ENCODE measurements at regions not wholly inside any gene's neighbourhood (a gene's known extent, or its start where the extent isn't known, plus 50 kb on each side); places are given as distances from the start of the nearest gene placed in this dataset.

DNA sequence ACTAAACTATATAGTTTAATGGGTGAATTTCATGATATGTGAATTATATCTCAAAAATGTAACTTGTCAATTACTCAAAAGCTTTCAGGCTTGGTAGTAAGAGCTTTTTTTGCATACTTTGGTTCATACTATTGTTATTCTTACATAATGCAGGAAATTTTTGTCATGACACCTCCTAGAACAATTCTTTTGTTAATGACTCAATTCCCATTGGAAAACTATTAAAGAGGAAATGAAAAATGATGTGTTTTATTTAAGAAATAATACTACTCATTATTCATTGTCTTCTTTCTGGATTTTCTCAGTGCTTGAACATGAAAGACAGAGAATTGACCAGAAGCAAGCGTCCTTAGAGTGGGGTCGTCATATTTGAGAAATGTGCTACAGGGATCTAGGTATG lies 196.4 kb upstream of the KCNJ16 start:
- no peak for FAIRE-seq

DNA sequence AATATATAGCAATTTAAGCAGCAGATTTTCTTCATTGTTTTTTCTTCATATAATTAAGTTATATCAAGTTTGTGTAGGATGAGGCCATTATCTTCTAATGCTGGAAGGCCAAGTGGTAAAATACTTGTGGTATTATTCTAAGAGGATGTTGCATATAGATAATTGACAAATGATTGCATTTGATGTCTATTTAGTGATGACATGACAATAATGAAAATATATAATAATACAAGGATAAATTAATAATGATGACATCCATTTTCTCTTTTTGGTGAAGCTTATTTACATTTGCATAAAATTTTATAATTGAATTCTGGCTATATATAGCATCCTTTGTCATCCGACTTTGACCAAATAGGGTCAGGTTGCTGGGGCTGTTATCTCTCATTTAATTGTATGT lies 195.4 kb upstream of the KCNJ16 start:
- DNase-seq (ENCODE audit: low spot score in 2 of 2): no peak
- no peak for FAIRE-seq

More for the DNA sequence above, 196.4 kb upstream of the KCNJ16 start:
- DNase-seq (ENCODE audit: low spot score in 2 of 2): no peak

DNA sequence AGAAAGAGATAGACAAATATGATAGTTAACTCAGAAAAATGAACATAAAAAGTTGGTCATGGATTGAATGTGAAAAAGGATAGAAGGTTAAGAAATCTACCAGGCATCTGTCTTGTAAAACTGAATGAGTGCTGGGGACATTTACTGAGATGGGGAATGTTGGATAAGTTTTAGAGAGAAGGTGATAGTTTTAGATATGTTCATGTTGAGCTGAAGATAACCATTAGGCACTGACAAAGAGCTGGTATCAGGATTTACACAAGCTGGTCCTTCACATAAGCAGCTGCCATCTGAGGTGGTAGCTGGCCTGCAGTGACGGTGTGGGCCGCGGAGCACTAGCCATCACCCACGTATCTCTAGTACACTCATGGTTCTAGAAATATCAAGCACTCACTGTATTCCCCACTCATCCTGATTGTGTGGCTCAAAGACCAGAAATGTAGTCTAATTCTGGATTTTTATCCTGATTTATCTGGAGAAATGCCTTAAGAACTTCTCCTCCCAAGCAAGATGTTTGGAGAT lies 194.4 kb upstream of the KCNJ16 start:
- FAIRE-seq (no peak), DNase-seq (ENCODE audit: low spot score in 2 of 2) (no peak)

DNA sequence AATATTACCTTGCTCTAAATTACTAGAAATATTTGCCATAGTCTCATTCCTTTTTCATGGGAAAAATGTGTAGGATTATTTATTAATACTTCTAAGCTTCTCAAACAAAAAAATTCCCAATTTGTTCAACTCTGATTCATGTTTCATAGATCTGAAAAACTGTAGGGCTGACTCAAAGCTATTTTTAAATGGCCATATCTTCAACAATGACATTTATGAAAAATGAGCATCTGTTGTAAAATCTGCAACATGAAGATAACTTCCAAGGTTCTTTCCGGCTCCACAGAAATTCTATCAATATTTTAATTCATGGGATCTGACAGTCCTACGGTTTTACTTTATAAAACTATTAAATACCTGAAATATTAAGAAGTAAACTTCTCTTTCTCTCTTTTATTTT lies 192.7 kb upstream of the KCNJ16 start:
- no peak for FAIRE-seq
- DNase-seq (ENCODE audit: low spot score in 2 of 2): no peak

DNA sequence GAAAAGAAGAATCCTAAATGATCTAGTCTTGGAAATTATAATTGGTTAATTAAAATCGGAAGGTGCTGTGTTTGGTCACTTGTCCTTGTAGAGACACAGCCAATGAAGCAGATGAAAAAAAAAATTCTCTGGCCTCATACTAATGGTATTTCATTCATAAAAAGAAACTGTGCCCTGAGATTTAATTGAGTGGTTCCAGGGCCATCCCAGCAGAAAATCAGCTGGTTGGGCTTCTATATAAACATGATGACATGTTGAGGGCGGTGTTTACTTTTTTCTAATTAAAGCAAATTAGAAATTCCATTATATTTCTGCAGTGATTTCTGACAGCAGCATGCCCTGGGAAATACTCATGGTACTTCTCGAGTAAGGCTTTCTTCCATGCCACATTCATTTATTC lies 191.9 kb upstream of the KCNJ16 start:
- FAIRE-seq: no peak
- DNase-seq (ENCODE audit: low spot score in 2 of 2): no peak

DNA sequence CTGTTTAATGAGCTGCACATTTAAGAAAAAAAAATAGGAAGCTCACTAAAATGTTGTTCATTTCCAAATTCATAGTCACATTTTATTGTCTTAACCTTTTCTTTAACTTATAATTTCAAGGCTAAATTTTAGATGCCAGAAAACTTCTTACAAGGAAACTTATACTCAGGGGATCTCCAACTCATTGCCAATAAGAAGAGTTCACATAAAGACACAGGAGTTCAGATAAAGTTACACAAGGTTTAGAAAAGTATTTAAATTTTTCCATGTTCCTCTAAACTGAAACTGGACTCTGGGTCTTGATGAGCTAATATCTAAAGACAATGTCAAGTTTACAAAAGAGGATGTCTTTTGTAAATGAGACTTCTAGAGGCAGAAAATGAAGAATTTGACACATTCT lies 190.7 kb upstream of the KCNJ16 start:
- FAIRE-seq (no peak), DNase-seq (ENCODE audit: low spot score in 2 of 2) (no peak)

DNA sequence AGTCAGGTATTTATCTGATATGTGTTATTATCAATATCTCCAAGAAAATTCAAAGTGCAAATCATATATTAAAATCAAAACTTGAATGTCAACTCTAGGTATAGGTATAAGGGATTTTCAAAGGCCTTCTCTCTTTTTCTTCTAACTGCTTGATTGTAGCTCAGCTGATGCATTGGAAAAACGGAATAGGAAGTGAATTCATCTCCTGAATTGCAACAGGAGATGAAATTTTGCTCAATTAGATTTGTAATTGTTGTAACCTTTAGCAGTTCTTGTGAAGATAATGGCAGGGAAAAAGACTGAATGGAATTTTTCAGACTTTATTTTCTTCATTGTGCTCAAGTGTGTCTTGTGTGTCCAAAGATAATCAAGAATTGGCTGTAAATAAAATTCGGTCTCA lies 190.2 kb upstream of the KCNJ16 start:
- FAIRE-seq: no peak

DNA sequence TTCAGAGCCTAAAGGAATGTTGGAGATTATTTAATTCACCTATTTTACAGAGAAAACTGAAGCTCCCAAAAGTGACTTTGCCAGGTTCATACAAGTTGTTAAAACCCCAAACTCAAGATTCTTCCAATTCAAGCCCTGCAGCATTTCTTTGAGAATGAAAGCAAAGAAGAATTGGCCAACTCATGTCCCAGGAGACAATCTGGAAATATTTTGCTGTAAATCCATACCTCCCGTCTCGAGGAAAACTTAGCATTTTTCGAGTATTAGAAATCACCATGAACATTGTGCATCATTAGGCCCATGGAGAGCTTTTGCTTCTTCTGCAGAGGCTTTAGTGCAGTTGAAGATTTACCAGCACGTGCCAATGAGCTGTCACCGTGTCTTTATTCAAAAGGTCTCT lies 176.4 kb upstream of the KCNJ16 start:
- DNase-seq (ENCODE audit: low spot score in 2 of 2) (no peak), FAIRE-seq (no peak)

More for the DNA sequence above, 190.2 kb upstream of the KCNJ16 start:
- DNase-seq (ENCODE audit: low spot score in 2 of 2): no peak

DNA sequence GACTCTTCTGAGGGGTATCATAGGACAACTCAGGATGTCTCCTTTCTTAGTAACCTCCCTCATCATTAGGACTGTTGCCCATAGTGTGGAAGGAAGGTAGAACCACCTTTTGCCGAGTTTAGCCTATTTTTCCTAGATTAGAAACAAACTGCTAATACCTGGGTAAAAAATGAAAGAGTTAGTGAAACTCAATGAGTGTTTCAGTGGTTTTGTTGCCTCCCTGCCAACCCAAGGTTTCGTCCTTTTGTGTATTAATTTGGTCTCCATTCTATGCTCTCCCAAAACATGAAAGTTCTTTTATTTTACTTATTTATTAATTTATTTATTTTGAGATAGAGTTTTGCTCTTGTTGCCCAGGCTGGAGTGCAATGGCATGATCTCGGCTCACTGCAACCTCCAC lies 174.9 kb upstream of the KCNJ16 start:
- no peak for FAIRE-seq
- no peak for DNase-seq (ENCODE audit: low spot score in 2 of 2)

DNA sequence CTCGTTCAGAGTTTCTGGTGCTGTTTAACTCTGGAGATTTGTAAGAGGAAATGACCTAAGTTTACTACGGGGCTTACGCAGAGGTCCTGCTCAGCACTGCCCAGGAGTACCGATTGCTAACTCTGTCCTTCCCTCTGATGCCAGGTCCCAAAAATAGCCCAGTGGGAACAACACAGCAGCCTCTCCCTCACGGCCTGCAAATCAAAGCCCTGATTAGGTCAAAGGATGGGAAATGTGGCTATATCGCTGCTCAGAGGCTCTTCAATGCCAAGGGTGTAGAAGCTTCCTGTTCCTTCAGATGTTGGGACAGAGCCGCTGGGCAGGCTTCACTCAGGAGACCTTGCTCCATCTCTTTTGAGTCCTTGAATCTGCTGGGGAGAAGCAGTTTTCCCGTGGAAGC lies 174.2 kb upstream of the KCNJ16 start:
- FAIRE-seq (no peak), DNase-seq (ENCODE audit: low spot score in 2 of 2) (no peak)

DNA sequence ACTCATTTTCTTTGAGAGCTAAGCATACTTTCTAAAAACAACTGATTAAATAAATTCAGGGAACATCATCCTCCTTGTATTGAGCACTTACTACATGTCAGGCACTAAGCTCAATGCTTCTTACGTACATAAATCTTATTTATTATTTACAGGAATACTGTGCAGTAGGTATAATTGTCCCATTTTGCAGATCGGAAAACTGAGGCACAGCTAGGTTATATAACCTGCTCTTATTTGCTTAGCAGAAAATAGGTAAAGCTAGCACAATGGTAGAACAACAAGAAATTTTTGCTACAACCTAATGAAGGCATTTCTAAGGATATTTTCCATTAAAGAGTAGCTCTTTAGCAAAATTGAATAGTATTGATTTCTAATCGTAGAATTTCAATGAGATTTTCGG lies 168.7 kb upstream of the KCNJ16 start:
- no peak for FAIRE-seq
- no peak for DNase-seq (ENCODE audit: low spot score in 2 of 2)

DNA sequence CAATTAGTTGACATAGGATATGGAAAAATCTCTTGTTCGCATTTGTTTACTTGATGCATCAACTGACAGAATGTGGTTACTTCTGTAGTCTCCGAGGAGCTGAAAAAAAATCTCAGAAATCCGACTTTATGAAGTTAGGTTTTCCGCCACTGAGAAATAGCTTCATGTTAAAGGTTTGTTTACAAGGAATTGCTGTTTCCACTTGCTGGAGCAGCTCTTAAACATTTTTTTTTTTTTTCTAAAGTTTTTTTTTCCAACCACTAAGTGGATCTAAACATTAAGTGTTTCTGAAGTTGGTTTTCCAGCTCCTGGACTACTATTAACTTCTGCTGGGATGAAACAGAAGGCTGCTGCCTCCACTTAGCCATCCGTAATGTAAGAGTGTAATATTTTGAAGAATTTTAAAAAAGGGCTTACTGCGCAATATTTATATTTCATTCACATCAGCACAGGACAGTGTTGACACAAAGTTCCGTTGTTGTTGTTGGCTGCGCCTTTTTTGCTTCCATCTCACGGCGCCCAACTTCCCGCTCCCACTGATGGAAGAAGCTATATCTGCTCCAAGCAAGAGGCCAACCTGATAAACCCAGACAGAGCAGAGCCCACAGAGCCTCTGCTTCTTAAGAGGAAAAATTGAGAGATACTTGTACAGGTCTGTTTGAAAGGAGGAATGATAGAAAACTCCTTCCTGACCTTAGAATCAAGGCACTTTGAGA lies 167.7 kb upstream of the KCNJ16 start:
- FAIRE-seq: no peak

DNA sequence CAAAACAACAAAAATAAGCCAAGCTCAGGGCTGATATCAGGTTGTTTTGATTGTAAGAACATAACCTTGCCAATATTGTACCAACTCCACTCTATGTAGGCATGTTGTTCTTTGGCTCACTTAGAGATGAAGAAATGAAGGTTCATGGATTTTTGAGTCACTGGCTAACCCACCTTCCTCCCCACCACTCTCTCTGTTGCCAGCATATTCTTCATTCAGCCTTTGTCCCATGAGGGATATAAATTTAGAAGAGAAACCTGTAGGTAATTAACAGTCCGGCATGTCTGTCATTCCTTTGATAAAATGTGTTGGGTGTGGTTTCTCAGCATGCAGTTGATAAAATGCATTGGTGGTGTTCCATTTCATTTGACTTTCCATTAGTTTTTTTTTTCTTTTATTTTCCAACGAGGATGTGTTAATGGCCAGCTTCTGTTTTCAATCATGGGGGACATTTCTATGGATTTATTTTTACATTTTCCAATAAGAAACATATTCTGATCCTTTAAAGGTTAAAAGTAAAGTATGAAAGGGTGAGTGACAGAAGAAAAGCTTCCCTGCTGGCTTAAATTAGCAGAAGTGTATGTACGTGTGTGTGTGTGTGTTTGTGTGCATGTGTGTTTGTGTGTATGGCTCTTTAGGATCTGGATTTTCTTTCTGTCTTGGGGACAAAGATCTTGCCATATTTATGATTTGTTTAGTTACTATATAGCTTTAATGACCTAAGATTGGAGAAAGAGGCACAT lies 166.2 kb upstream of the KCNJ16 start:
- FAIRE-seq (no peak), DNase-seq (ENCODE audit: low spot score in 2 of 2) (no peak)

More for the DNA sequence above, 167.7 kb upstream of the KCNJ16 start:
- no peak for DNase-seq (ENCODE audit: low spot score in 2 of 2)

DNA sequence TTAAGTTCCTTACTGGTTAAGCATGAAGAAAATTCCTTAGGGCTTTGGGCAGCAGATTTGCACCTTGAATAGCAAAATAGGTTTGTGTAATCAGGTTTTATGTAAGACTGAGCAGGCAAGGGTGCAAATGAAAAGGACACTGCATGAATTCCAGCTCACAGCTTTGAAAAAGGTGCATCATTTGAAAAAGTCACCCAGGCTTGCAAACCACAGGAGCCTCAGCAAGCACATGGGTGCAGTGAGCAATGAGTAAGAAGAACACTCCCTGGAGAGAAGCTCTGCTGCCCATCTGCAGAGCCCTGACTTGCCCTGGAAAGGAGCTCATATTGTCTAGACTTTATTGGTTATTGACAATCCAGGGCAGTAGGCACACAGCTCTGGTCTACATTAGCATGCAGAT lies 165.6 kb upstream of the KCNJ16 start:
- no peak for FAIRE-seq
- no peak for DNase-seq (ENCODE audit: low spot score in 2 of 2)

DNA sequence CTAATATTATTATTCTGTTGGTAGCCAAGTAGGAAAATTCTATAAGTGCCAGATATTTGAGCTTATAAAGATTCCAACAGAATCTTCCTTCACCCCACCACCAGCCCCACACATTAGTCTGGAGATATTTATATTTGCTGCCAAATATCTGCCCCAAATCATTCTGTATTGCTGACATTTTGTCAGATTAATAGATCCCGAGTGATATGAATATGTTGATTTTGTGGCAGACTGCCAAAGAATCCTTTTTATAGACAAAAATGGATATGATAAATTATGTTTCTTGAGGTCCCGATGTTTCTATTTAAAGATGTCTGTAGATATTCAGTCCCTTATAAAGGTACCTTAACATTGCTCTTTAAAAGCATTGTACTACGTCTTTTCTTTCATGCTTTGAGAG lies 162.2 kb upstream of the KCNJ16 start:
- DNase-seq (ENCODE audit: low spot score in 2 of 2) (no peak), FAIRE-seq (no peak)

DNA sequence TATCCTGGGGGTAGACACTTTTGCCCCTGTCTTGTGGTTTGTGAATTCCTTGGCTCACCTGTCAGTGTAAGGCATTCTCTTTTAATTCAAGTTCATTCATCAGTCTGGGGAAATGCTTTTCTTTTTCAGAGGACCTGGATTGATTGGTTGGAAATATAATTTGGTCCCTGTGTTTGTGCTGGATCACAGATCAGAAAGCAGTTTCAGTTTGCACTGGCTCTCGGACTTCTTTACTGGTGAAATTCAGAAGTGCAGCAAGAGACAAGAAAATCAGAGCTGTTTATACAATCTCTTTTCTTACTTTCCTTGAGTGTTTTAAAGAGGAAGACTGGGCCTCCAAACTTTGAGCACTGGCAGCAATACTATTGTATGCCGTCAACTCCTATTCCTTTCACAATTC lies 161.8 kb upstream of the KCNJ16 start:
- no peak for DNase-seq (ENCODE audit: low spot score in 2 of 2)
- no peak for FAIRE-seq

DNA sequence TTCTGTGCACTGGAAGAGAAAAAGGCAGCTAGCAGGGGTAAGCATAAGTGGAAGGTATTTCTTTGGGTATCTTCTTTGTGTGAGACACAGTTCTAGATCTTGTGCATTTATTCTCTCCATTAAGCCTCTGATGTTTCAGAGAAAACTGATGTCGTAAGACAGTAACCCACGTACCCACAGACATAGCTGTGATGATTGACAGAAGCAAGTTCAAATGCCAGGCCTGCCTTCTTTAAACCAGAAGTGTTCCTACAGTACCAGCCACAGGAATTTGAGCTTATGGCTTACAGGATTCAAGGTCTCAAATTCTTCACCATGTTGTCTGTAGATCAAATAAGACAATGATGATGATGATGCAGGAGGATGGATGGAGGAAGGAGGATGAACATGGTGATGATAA lies 161.4 kb upstream of the KCNJ16 start:
- DNase-seq (ENCODE audit: low spot score in 2 of 2): no peak
- no peak for FAIRE-seq

DNA sequence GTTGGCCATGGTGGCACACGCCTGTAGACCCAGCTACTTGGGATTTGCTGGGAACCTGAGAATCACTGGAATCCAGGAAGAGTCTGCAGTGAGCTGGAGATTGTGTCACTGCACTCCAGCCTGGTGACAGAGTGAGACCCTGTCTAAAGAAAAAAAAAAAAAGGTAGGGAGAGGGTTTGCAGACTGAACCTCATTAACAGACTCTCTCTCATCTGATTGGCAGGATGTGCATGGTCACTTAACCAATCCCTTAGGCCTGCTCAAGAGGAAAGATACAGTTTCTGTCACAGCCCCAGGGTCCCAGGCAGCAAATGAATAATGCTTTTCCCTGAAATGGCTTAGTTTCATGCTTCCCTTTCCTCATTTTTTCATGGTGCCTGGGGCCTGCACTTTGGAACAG lies 160.5 kb upstream of the KCNJ16 start:
- DNase-seq (ENCODE audit: low spot score in 2 of 2): no peak
- FAIRE-seq: no peak

DNA sequence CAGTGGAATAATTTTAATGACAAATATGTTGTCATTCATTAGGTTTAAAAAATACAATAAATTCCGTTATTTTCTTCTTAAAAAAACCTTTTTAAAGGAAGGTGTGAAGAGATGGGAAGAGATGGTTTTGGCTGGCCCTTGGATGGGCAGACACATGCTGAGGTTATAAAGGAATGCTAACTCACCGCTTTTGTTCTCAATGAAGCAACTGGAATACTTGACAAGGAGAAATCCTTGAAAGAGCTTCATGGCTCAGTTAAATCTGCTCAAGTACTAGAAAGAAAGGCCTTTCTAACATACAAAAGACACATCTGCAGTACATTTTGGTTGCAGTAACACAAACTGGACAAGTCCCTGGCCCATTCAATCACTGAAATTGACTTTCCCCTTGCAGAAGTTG lies 158.3 kb upstream of the KCNJ16 start:
- DNase-seq (ENCODE audit: low spot score in 2 of 2): no peak
- no peak for FAIRE-seq

DNA sequence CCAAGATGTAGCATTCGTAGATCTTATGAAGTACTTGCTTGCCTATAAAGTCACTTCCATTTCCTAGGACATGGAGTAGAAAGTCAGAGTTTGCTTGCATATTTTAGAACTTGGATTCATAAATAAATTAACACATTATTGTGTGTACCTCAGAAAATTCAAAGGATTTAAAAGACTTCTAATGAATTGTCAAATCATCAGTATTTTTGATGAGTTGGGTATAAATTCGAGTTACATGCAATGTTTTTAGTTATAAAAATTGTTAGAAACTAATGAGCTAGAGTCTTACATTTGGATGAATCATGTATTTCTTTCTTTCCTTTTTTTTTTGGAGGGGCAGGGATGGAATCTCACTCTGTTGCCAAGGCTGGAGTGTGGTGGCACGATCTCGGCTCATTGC lies 156.9 kb upstream of the KCNJ16 start:
- DNase-seq (ENCODE audit: low spot score in 2 of 2) (no peak), FAIRE-seq (no peak)

DNA sequence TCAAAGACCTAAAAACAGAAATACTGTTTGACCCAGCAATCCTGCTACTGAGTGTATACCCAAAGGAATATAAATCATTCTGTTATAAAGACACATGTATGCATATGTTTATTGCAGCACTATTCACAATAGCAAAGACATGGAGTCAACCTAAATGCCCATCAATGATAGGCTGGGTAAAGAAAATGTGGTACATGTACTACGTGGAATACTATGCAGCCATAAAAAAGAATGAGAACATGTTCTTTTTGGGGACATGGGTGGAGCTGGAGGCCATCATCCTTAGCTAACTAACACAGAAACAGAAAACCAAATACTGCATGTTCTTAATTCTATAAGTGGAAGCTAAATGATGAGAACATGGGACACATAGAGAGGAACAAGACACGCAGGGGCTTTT lies 155.2 kb upstream of the KCNJ16 start:
- DNase-seq (ENCODE audit: low spot score in 2 of 2): no peak
- FAIRE-seq: no peak

DNA sequence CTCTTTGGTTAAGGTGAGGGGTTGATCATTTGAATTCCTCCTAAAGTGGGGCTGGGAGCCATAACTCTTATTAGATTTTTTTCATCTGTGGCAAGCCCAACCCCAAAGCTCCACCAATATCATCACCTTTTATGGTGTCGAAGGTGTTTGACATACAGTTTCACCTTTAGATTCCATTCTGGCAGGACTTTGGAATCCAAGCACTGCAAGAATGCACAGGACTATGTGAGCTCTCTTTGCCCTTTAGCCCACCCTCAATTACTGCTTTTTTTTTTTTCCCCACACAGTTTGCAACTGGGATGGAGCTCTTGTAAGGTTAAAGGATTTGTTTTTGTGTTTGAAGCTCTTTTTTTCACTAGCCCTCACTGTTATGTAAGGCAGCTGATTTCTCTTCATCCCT lies 154.0 kb upstream of the KCNJ16 start:
- FAIRE-seq (no peak), DNase-seq (ENCODE audit: low spot score in 2 of 2) (no peak)
